ENCODE measurements at regions not wholly inside any gene's neighbourhood (a gene's known extent, or its start where the extent isn't known, plus 50 kb on each side); places are given as distances from the start of the nearest gene placed in this dataset.

GRCh38 chr11:112658431-112658878 is 302.8 kb upstream of the NCAM1 start:
- Histone ChIP-seq H3K36me3 (replicated peaks; ENCODE audit: low read depth, low read length) (no peaks in the 10 kb centered on the region), H3K27ac (ENCODE audit: low read length) (no peak overlapping the region), H3K9ac (ENCODE audit: low read length) (no peak overlapping the region), H3K9me3 (ENCODE audit: insufficient read depth, low read length) (no peaks in the 10 kb centered on the region), H4K20me1 (ENCODE audit: insufficient read depth, low read length) (no peaks in the 10 kb centered on the region), H3K79me2 (ENCODE audit: low read length) (no peaks in the 10 kb centered on the region), H2AFZ (ENCODE audit: low read depth, low read length) (no peak overlapping the region), H3K4me1 (ENCODE audit: low read length) (no peaks in the 10 kb centered on the region), H3K27me3 (ENCODE audit: low read depth, low read length) (peaks cover 6% of the 10 kb centered on the region), H3K4me2 (ENCODE audit: low read length) (no peak overlapping the region), H3K4me3 (ENCODE audit: low read length) (no peak overlapping the region)
- TF ChIP-seq EZH2phosphoT487 (IDR thresholded peaks at IDR 0.05; ENCODE audit: low read depth), result no peak
- TF ChIP-seq, protein P1, sequence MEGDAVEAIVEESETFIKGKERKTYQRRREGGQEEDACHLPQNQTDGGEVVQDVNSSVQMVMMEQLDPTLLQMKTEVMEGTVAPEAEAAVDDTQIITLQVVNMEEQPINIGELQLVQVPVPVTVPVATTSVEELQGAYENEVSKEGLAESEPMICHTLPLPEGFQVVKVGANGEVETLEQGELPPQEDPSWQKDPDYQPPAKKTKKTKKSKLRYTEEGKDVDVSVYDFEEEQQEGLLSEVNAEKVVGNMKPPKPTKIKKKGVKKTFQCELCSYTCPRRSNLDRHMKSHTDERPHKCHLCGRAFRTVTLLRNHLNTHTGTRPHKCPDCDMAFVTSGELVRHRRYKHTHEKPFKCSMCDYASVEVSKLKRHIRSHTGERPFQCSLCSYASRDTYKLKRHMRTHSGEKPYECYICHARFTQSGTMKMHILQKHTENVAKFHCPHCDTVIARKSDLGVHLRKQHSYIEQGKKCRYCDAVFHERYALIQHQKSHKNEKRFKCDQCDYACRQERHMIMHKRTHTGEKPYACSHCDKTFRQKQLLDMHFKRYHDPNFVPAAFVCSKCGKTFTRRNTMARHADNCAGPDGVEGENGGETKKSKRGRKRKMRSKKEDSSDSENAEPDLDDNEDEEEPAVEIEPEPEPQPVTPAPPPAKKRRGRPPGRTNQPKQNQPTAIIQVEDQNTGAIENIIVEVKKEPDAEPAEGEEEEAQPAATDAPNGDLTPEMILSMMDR (IDR thresholded peaks at IDR 0.05; ENCODE audit: low read depth, low read length), result no peak

- Histone ChIP-seq H3K9me3 (ENCODE audit: insufficient read depth, low read length) (no peaks in the 10 kb centered on the region), H3K4me1 (ENCODE audit: low read length) (no peaks in the 10 kb centered on the region), H3K79me2 (ENCODE audit: low read length) (no peaks in the 10 kb centered on the region), H4K20me1 (ENCODE audit: insufficient read depth, low read length) (no peaks in the 10 kb centered on the region), H3K36me3 (replicated peaks; ENCODE audit: low read depth, low read length) (no peaks in the 10 kb centered on the region), H3K4me2 (ENCODE audit: low read length) (no peak overlapping the region), H3K27ac (ENCODE audit: low read length) (no peak overlapping the region), H3K9ac (ENCODE audit: low read length) (no peak overlapping the region), H2AFZ (ENCODE audit: low read depth, low read length) (no peak overlapping the region), H3K4me3 (ENCODE audit: low read length) (no peak overlapping the region), H3K27me3 (ENCODE audit: low read depth, low read length) (peaks cover 26% of the 10 kb centered on the region)
- TF ChIP-seq EZH2phosphoT487 (IDR thresholded peaks at IDR 0.05; ENCODE audit: low read depth), result no peak
- TF ChIP-seq, protein P1 (IDR thresholded peaks at IDR 0.05; ENCODE audit: low read depth, low read length), result no peak
These were observed 300.1 kb upstream of the NCAM1 start for GRCh38 chr11:112661146-112661545.

DNA sequence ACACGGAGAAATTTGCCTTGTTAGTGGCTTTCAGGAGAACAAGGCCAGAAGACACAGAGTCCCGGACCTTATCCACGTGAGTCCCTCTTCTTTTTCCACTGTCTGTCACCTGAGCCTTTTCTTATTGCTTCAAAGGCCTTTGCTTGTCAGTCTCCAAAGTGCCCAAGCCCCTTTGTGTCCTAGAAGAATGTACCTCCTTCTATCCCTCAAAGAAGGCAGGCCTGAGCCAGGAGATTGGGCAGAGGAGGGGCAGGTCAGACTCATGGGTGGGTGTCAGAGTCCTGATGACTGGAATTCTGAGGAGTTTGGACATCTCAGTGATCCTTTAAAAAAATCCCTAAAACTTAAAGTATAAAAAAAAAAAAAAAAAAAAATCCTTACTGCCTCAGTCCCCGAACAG is 299.6 kb upstream of the NCAM1 start:
- H3K4me3 ChIP-seq (ENCODE audit: low read length), result no peak overlapping the region
- no peaks in the 10 kb centered on the region for H3K4me1 ChIP-seq (ENCODE audit: low read length)
- TF ChIP-seq, protein P1 (IDR thresholded peaks at IDR 0.05; ENCODE audit: low read depth, low read length), result no peak
- TF ChIP-seq EZH2phosphoT487 (IDR thresholded peaks at IDR 0.05; ENCODE audit: low read depth), result no peak
- H3K27ac ChIP-seq (ENCODE audit: low read length), result no peak overlapping the region
- H3K4me2 ChIP-seq (ENCODE audit: low read length), result no peak overlapping the region
- H3K9ac ChIP-seq (ENCODE audit: low read length), result no peak overlapping the region
- H4K20me1 ChIP-seq (ENCODE audit: insufficient read depth, low read length), result no peaks in the 10 kb centered on the region
- H2AFZ ChIP-seq (ENCODE audit: low read depth, low read length), result no peak overlapping the region
- no peaks in the 10 kb centered on the region for H3K9me3 ChIP-seq (ENCODE audit: insufficient read depth, low read length)
- no peaks in the 10 kb centered on the region for H3K79me2 ChIP-seq (ENCODE audit: low read length)
- H3K27me3 ChIP-seq (ENCODE audit: low read depth, low read length), result peaks cover 28% of the 10 kb centered on the region
- no peaks in the 10 kb centered on the region for H3K36me3 ChIP-seq (replicated peaks; ENCODE audit: low read depth, low read length)

GRCh38 chr11:112662554-112662953 is 298.7 kb upstream of the NCAM1 start:
- H3K4me1 ChIP-seq (ENCODE audit: low read length), result no peaks in the 10 kb centered on the region
- H4K20me1 ChIP-seq (ENCODE audit: insufficient read depth, low read length), result no peaks in the 10 kb centered on the region
- H3K4me3 ChIP-seq (ENCODE audit: low read length), result no peak overlapping the region
- no peak overlapping the region for H3K9ac ChIP-seq (ENCODE audit: low read length)
- no peak overlapping the region for H2AFZ ChIP-seq (ENCODE audit: low read depth, low read length)
- H3K27me3 ChIP-seq (ENCODE audit: low read depth, low read length), result peaks cover 28% of the 10 kb centered on the region
- no peaks in the 10 kb centered on the region for H3K36me3 ChIP-seq (replicated peaks; ENCODE audit: low read depth, low read length)
- H3K79me2 ChIP-seq (ENCODE audit: low read length), result no peaks in the 10 kb centered on the region
- no peaks in the 10 kb centered on the region for H3K9me3 ChIP-seq (ENCODE audit: insufficient read depth, low read length)
- H3K4me2 ChIP-seq (ENCODE audit: low read length), result no peak overlapping the region
- H3K27ac ChIP-seq (ENCODE audit: low read length), result no peak overlapping the region
- TF ChIP-seq, protein P1 (IDR thresholded peaks at IDR 0.05; ENCODE audit: low read depth, low read length), result no peak
- no peak for TF ChIP-seq EZH2phosphoT487 (IDR thresholded peaks at IDR 0.05; ENCODE audit: low read depth)

Data from OCI-LY3 (cell line).